ENCODE measurements at regions not wholly inside any gene's neighbourhood (a gene's known extent, or its start where the extent isn't known, plus 50 kb on each side); places are given as distances from the start of the nearest gene placed in this dataset.

DNA sequence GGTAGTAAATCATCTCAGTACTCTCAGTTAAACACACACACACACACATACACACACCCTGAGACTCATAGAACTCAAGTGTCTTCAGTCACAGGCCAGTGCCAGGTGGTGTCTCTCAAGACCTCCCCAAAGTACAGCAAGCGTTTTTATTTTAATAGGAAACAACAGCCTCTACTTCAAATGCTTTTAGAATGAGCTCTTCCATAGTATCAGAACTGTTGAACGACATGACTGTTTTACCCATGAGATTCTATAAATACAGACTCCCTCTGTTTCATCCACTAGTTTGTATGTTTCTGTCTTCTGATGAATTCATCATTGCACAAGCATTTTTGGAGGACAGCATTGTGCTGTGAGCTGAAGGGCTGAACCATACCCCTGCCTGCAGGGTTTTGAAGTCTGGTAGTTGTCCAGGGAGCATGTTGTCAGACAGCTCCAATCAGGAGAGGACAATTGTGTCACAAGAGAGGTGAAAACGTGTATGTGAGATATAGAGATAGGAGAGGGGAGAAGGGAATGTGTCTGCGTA lies 201.0 kb upstream of the BCL6 start:
- no peaks in the 10 kb centered on the region for H3K9me3 ChIP-seq (ENCODE audit: low read length)
- peak overlapping the region; percentile 99 for H3K27ac ChIP-seq (ENCODE audit: low read depth, low read length, poor library complexity, severe bottlenecking)
- no peaks in the 10 kb centered on the region for H4K20me1 ChIP-seq (ENCODE audit: insufficient read depth, low read length)
- H2AFZ ChIP-seq (ENCODE audit: low read length) = no peak overlapping the region
- BruUV-seq (replicated peaks) = no TSS peak
- peak overlapping the region; percentile 95 for H3K4me2 ChIP-seq (ENCODE audit: low read length)
- TF ChIP-seq, protein P1, sequence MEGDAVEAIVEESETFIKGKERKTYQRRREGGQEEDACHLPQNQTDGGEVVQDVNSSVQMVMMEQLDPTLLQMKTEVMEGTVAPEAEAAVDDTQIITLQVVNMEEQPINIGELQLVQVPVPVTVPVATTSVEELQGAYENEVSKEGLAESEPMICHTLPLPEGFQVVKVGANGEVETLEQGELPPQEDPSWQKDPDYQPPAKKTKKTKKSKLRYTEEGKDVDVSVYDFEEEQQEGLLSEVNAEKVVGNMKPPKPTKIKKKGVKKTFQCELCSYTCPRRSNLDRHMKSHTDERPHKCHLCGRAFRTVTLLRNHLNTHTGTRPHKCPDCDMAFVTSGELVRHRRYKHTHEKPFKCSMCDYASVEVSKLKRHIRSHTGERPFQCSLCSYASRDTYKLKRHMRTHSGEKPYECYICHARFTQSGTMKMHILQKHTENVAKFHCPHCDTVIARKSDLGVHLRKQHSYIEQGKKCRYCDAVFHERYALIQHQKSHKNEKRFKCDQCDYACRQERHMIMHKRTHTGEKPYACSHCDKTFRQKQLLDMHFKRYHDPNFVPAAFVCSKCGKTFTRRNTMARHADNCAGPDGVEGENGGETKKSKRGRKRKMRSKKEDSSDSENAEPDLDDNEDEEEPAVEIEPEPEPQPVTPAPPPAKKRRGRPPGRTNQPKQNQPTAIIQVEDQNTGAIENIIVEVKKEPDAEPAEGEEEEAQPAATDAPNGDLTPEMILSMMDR (conservative IDR thresholded peaks at IDR 0.05; ENCODE audit: low read length) = peak; percentile 41; the same call in 1 of the 2 replicates
- no peak for TF ChIP-seq EZH2phosphoT487 (IDR thresholded peaks at IDR 0.05; ENCODE audit: borderline replicate concordance, low read depth, low read length)
- POLR2A ChIA-PET = interaction anchor here (0.6 to 20.4 kb wide), 26 partner anchors 9 to 809 kb away, joined by 3 to 1356 read pairs (median 18); partner anchors contain the start of gene BCL6
- H3K36me3 ChIP-seq (ENCODE audit: insufficient read depth, low read length) = no peaks in the 10 kb centered on the region
- CTCF ChIA-PET (ENCODE audit: unreplicated experiment) = interaction anchor here (0.8 to 3.1 kb wide), 11 partner anchors 9 to 206 kb away, joined by 3 to 18 read pairs (median 4); partner anchors contain the start of gene BCL6
- intact Hi-C loops (cut with micrococcal nuclease; ENCODE audit: unreplicated experiment) = loop anchor here (1.0 to 10.0 kb wide), 3 partner anchors 12 to 809 kb away; no protein-coding TSS in a partner anchor
- DNase-seq (ENCODE audit: low spot score) = peak; percentile 90
- H3K4me1 ChIP-seq (ENCODE audit: insufficient read depth, low read length, poor library complexity, severe bottlenecking) = peaks cover 100% of the 10 kb centered on the region
- H3K79me2 ChIP-seq (ENCODE audit: insufficient read depth, low read depth, low read length) = peaks cover 50% of the 10 kb centered on the region; the same call in 1 of the 2 replicates
- peak overlapping the region; percentile 69 for H3K4me3 ChIP-seq (ENCODE audit: low read depth, low read length, poor library complexity, severe bottlenecking)
- no peaks in the 10 kb centered on the region for H3K9me2 ChIP-seq (ENCODE audit: insufficient read depth, low read length)

DNA sequence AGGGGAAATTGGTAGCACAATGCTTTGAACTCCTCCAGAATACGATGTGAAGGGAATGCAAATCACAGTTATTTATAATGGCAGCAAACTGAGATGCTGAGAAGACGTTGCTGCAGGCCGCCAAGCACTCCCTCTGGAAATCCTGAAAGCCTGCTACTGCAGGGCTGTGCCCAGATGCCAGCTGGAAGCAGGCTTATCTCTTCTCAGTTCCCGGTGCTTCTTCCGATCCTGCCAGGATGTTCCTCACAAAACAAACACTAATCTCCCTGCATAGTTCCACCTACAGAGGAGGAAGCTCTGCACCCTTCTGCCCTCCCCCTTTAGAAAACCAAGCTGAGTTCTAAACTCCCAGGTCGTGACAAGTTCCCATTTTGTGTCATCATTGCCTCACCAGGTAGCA lies 201.7 kb upstream of the BCL6 start:
- peak overlapping the region; percentile 99 for H3K27ac ChIP-seq (ENCODE audit: low read depth, low read length, poor library complexity, severe bottlenecking)
- no peaks in the 10 kb centered on the region for H3K36me3 ChIP-seq (ENCODE audit: insufficient read depth, low read length)
- no peaks in the 10 kb centered on the region for H3K9me3 ChIP-seq (ENCODE audit: low read length)
- BruUV-seq (replicated peaks) = no TSS peak
- no peak overlapping the region for H2AFZ ChIP-seq (ENCODE audit: low read length)
- no peaks in the 10 kb centered on the region for H3K9me2 ChIP-seq (ENCODE audit: insufficient read depth, low read length)
- H3K4me2 ChIP-seq (ENCODE audit: low read length) = peak overlapping the region; percentile 95
- no peaks in the 10 kb centered on the region for H4K20me1 ChIP-seq (ENCODE audit: insufficient read depth, low read length)
- CTCF ChIA-PET (ENCODE audit: unreplicated experiment) = interaction anchor here (0.6 to 3.1 kb wide), 10 partner anchors 11 to 207 kb away, joined by 3 to 18 read pairs (median 4); partner anchors contain the start of gene BCL6
- DNase-seq (ENCODE audit: low spot score) = peak; percentile 71
- TF ChIP-seq, protein P1 (conservative IDR thresholded peaks at IDR 0.05; ENCODE audit: low read length) = no peak
- no peak for TF ChIP-seq EZH2phosphoT487 (IDR thresholded peaks at IDR 0.05; ENCODE audit: borderline replicate concordance, low read depth, low read length)
- H3K4me3 ChIP-seq (ENCODE audit: low read depth, low read length, poor library complexity, severe bottlenecking) = peak overlapping the region; percentile 69
- peaks cover 100% of the 10 kb centered on the region for H3K4me1 ChIP-seq (ENCODE audit: insufficient read depth, low read length, poor library complexity, severe bottlenecking)
- peaks cover 44% of the 10 kb centered on the region; the same call in 1 of the 2 replicates for H3K79me2 ChIP-seq (ENCODE audit: insufficient read depth, low read depth, low read length)
- intact Hi-C loops (cut with micrococcal nuclease; ENCODE audit: unreplicated experiment) = loop anchor here (1.0 to 10.0 kb wide), 3 partner anchors 11 to 808 kb away; no protein-coding TSS in a partner anchor
- POLR2A ChIA-PET = interaction anchor here (0.6 to 20.4 kb wide), 21 partner anchors 8 to 295 kb away, joined by 3 to 1356 read pairs (median 69); partner anchors contain the start of gene BCL6
